ENCODE measurements at regions not wholly inside any gene's neighbourhood (a gene's known extent, or its start where the extent isn't known, plus 50 kb on each side); places are given as distances from the start of the nearest gene placed in this dataset.

DNA sequence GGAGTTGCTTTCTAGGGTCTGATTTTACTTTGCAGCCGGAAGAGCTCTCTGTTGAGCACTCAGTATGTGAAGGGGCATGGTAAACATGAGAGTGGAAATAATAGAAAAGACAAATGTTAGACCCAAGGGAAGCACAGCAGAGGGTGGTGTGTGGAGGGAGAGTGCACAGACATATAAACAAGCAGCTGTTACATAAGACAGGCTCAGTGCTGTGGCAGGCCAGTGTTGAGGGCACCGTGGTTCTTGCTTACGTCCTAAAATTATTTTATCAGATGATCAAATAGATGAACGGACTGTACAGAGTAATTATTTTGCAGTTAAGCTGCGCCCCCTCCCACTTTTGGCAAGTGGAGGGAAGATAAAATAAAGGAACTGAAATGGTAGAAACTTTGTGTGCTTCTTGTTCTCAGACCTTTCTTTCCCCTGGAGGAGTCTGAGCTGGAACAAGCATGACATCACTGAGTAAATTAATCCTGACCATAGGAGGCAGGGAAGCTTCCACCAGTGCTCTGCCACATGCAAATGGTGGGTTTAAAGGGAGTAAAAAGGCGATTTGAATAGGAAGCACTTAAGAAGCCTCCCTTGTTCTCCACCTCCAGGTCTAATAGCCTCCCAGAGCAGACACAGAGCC, 205.6 kb downstream of the IL20RB start:
- no peaks in the 10 kb centered on the region for H3K27me3 ChIP-seq (ENCODE audit: control insufficient read depth in 2 of 2, insufficient read depth in 2 of 2, low read length in 2 of 2)
- WGBS (ENCODE audit: insufficient coverage), result 27% methylated on average over 2 of the region's 6 CpGs
- Mint-ChIP-seq H3K4me1 (no peaks in the 10 kb centered on the region), H3K9me3 (peaks cover 0 to 1% (median 0%) of the 10 kb centered on the region in 7 donors), H3K4me3 (no peak overlapping the region), H3K27ac (no peak overlapping the region), H3K36me3 (no peaks in the 10 kb centered on the region), H3K27me3 (ENCODE audit: low read depth in 3 of 3) (peaks cover 0 to 3% (median 2%) of the 10 kb centered on the region in 3 donors)
- DNase-seq, result no peak
- no peaks in the 10 kb centered on the region for H3K9me3 ChIP-seq (replicated peaks in 1 of 2; ENCODE audit: control insufficient read depth in 1 of 2, insufficient read depth in 1 of 2, low read length in 2 of 2)
- H3K36me3 ChIP-seq (replicated peaks in 1 of 2; ENCODE audit: control insufficient read depth in 1 of 2, insufficient read depth in 2 of 2, low read length in 2 of 2), result no peaks in the 10 kb centered on the region
- no peaks in the 10 kb centered on the region for H3K79me2 ChIP-seq (ENCODE audit: insufficient read depth, low read length)
- intact Hi-C loops (cut with micrococcal nuclease), result no loop called here
- TF ChIP-seq, protein P1, sequence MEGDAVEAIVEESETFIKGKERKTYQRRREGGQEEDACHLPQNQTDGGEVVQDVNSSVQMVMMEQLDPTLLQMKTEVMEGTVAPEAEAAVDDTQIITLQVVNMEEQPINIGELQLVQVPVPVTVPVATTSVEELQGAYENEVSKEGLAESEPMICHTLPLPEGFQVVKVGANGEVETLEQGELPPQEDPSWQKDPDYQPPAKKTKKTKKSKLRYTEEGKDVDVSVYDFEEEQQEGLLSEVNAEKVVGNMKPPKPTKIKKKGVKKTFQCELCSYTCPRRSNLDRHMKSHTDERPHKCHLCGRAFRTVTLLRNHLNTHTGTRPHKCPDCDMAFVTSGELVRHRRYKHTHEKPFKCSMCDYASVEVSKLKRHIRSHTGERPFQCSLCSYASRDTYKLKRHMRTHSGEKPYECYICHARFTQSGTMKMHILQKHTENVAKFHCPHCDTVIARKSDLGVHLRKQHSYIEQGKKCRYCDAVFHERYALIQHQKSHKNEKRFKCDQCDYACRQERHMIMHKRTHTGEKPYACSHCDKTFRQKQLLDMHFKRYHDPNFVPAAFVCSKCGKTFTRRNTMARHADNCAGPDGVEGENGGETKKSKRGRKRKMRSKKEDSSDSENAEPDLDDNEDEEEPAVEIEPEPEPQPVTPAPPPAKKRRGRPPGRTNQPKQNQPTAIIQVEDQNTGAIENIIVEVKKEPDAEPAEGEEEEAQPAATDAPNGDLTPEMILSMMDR (IDR thresholded peaks at IDR 0.05), result no peak
- H3K4me3 ChIP-seq (replicated peaks in 1 of 3; ENCODE audit: low read depth in 2 of 3, low read length in 3 of 3), result no peak overlapping the region
- H2AFZ ChIP-seq (ENCODE audit: insufficient read depth, low read depth, low read length, poor library complexity, severe bottlenecking), result no peak overlapping the region
- H4K20me1 ChIP-seq (ENCODE audit: insufficient read depth, low read length), result no peaks in the 10 kb centered on the region
- no peak overlapping the region for H3K27ac ChIP-seq (ENCODE audit: low read depth in 1 of 2, low read length in 2 of 2)
- no peak overlapping the region for H3K4me2 ChIP-seq (replicated peaks; ENCODE audit: extremely low read depth, low read length, poor library complexity, severe bottlenecking)
- H3K9ac ChIP-seq (ENCODE audit: insufficient read depth, low read length, poor library complexity, severe bottlenecking), result no peak overlapping the region
- H3K4me1 ChIP-seq (ENCODE audit: control insufficient read depth in 1 of 2, insufficient read depth in 2 of 2, low read length in 2 of 2), result no peaks in the 10 kb centered on the region

DNA sequence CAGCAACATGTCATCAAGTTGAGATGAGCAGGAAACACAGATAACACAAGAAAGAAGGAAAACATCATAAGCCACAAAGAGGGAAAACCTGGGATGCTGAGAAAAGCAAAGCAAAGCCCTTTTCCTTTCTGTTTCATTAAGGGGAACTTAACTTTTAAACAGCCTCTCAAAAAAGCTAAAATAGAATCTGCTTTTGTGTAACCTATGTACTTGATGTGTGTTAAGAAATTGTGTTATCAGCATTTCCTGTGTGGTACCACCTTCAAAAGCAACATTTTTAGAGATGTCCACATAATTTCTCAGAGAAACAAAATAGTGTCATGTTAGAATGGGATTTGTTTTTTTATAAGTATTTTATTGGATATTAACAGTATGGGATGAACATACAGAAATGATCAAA, 206.2 kb downstream of the IL20RB start:
- no peak for DNase-seq
- H3K4me2 ChIP-seq (replicated peaks; ENCODE audit: extremely low read depth, low read length, poor library complexity, severe bottlenecking), result no peak overlapping the region
- Mint-ChIP-seq H3K27ac (no peak overlapping the region), H3K36me3 (no peaks in the 10 kb centered on the region), H3K4me3 (no peak overlapping the region), H3K27me3 (ENCODE audit: low read depth in 3 of 3) (peaks cover 0 to 3% (median 2%) of the 10 kb centered on the region in 3 donors), H3K9me3 (peaks cover 0 to 1% (median 0%) of the 10 kb centered on the region in 7 donors), H3K4me1 (no peaks in the 10 kb centered on the region)
- no peak overlapping the region for H3K9ac ChIP-seq (ENCODE audit: insufficient read depth, low read length, poor library complexity, severe bottlenecking)
- no peak overlapping the region for H3K27ac ChIP-seq (ENCODE audit: low read depth in 1 of 2, low read length in 2 of 2)
- intact Hi-C loops (cut with micrococcal nuclease), result no loop called here
- no peaks in the 10 kb centered on the region for H3K79me2 ChIP-seq (ENCODE audit: insufficient read depth, low read length)
- H3K4me1 ChIP-seq (ENCODE audit: control insufficient read depth in 1 of 2, insufficient read depth in 2 of 2, low read length in 2 of 2), result no peaks in the 10 kb centered on the region
- TF ChIP-seq, protein P1 (IDR thresholded peaks at IDR 0.05), result no peak
- no peaks in the 10 kb centered on the region for H3K36me3 ChIP-seq (replicated peaks in 1 of 2; ENCODE audit: control insufficient read depth in 1 of 2, insufficient read depth in 2 of 2, low read length in 2 of 2)
- H3K9me3 ChIP-seq (replicated peaks in 1 of 2; ENCODE audit: control insufficient read depth in 1 of 2, insufficient read depth in 1 of 2, low read length in 2 of 2), result no peaks in the 10 kb centered on the region
- H2AFZ ChIP-seq (ENCODE audit: insufficient read depth, low read depth, low read length, poor library complexity, severe bottlenecking), result no peak overlapping the region
- no peak overlapping the region for H3K4me3 ChIP-seq (replicated peaks in 1 of 3; ENCODE audit: low read depth in 2 of 3, low read length in 3 of 3)
- H3K27me3 ChIP-seq (ENCODE audit: control insufficient read depth in 2 of 2, insufficient read depth in 2 of 2, low read length in 2 of 2), result no peaks in the 10 kb centered on the region
- H4K20me1 ChIP-seq (ENCODE audit: insufficient read depth, low read length), result no peaks in the 10 kb centered on the region

Measured in CD14-positive monocyte (primary cell).